Cardiac muscle cell (in vitro differentiated cells and primary cell): ENCODE measurements at regions not wholly inside any gene's neighbourhood (a gene's known extent, or its start where the extent isn't known, plus 50 kb on each side); places are given as distances from the start of the nearest gene placed in this dataset.
"Not testable (repeated sequence)": the region's sequence is repeated elsewhere in the genome, so short reads cannot be mapped to it uniquely, and the experiment has no call there.

ENCODE experiments used
- DNase-seq, 2 donors: peaks; one replicate each; pipeline versions ENCODE4 v3.0.0 to v3.0.0-alpha.2; 2010 to 2017; ENCODE audit warnings: low read depth in 1 of 2, low spot score in 1 of 2
- H3K27ac ChIP-seq: fragments of 200-600 bp; sonication (generic); 2 replicates; pipeline ENCODE4 v1.5.1; 2016
- H3K27me3 ChIP-seq: fragments of 200-600 bp; sonication (generic); 2 replicates; pipeline ENCODE4 v1.6.0; 2016; ENCODE audit warnings: control low read depth
- H3K36me3 ChIP-seq: fragments of 200-600 bp; sonication (generic); 2 replicates; pipeline ENCODE4 v1.5.1; 2016; ENCODE audit warnings: control low read depth
- H3K4me1 ChIP-seq: fragments of 200-600 bp; sonication (generic); 2 replicates; pipeline ENCODE4 v1.8.1; 2017; ENCODE audit warnings: low read depth, mild to moderate bottlenecking, mixed run types
- H3K4me3 ChIP-seq: fragments of 200-600 bp; sonication (generic); 2 replicates; pipeline ENCODE4 v1.5.1; 2016; ENCODE audit warnings: mild to moderate bottlenecking
- H3K9me3 ChIP-seq: fragments of 200-600 bp; sonication (generic); 2 replicates; pipeline ENCODE4 v1.5.1; 2017; ENCODE audit warnings: low read depth, mild to moderate bottlenecking, control low read depth
- CTCF ChIP-seq: IDR thresholded peaks from 2 replicates; pipeline ENCODE4 v1.5.1; 2012; ENCODE audit warnings: low read depth, mild to moderate bottlenecking, low read length

- Histone ChIP-seq H3K27me3 (no peaks in the 10 kb centered on the region), H3K9me3 (no peaks in the 10 kb centered on the region), H3K4me3 (no peak overlapping the region), H3K36me3 (no peaks in the 10 kb centered on the region), H3K27ac (no peak overlapping the region), H3K4me1 (no peaks in the 10 kb centered on the region)
- no peak for DNase-seq
- TF ChIP-seq CTCF, result no peak
Observed at GRCh38 chr12:112705037-112705632, 86.4 kb upstream of the RPH3A start.

- Histone ChIP-seq H3K27me3 (no peaks in the 10 kb centered on the region), H3K4me3 (no peak overlapping the region), H3K9me3 (no peaks in the 10 kb centered on the region), H3K27ac (no peak overlapping the region), H3K4me1 (no peaks in the 10 kb centered on the region), H3K36me3 (no peaks in the 10 kb centered on the region)
- no peak for DNase-seq
- no peak for TF ChIP-seq CTCF
Observed at GRCh38 chr12:112710414-112710813, 81.1 kb upstream of the RPH3A start.

DNA sequence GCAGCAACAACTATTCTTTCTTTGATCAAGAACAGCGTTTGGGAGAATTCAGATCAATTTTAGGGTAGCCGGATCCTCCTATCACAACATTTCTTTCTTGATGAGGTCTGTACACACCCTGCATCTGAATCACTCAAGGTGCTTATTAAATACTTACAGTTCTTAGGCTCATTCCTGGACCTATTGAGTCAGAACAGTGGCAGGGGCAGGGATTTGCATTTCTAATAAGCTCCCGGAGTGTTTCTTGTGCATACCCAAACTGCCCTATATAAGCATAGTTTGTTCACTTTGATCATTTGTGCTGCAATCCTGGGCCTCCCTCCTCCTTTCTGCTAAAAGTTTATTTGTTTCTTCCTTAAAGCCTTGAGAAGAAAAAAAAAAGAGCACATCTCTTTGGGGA lies 80.5 kb upstream of the RPH3A start:
- TF ChIP-seq CTCF, result no peak

GRCh38 chr12:112711507-112711906 lies 80.0 kb upstream of the RPH3A start:
- H3K27ac ChIP-seq, result no peak overlapping the region
- H3K27me3 ChIP-seq, result no peaks in the 10 kb centered on the region
- no peak for DNase-seq
- H3K9me3 ChIP-seq, result no peaks in the 10 kb centered on the region
- no peaks in the 10 kb centered on the region for H3K4me1 ChIP-seq
- no peaks in the 10 kb centered on the region for H3K36me3 ChIP-seq
- no peak for TF ChIP-seq CTCF
- H3K4me3 ChIP-seq, result no peak overlapping the region

More for the DNA sequence above, 80.5 kb upstream of the RPH3A start:
- Histone ChIP-seq H3K9me3 (no peaks in the 10 kb centered on the region), H3K4me3 (no peak overlapping the region), H3K4me1 (no peaks in the 10 kb centered on the region), H3K27me3 (no peaks in the 10 kb centered on the region), H3K27ac (no peak overlapping the region), H3K36me3 (no peaks in the 10 kb centered on the region)
- no peak for DNase-seq

DNA sequence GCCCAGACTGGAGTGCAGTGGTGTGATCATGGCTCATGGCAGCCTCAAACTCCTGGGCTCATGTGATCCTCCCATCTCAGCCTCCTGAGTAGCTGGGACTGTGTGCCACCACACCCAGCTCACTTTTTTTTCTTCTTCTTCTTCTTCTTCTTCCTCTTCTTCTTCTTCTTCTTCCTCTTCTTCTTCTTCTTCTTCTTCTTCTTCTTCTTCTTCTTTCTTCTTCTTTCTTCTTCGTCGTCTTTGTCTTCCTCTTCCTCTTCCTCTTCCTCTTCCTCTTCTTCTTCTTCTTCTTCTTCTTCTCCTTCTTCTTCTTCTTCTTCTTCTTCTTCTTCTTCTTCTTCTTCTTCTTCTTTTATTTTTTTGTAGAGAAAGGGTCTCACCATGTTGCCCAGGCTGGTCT lies 78.8 kb upstream of the RPH3A start:
- H3K4me3 ChIP-seq, H3K9me3 ChIP-seq, DNase-seq, H3K27ac ChIP-seq, H3K4me1 ChIP-seq, H3K36me3 ChIP-seq, H3K27me3 ChIP-seq: not testable (repeated sequence)

DNA sequence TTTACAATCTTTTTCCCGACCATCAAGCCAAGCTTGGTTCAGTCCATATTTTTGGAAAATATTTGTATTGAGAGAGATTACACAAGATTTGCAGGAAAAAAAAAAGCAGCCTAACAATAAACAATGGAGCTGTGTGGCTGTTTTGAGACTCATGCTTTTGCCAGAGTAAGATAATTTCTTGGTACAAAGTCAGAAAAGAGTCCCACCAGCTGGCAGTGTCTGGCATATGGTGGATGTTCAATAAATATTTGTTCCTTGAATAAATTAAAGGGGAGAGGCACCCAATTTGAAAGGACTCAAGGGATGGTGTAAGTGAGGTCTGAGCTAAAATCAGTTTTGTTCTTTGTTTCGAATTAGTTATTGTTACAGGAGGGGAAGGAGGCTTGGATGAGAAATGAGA lies 78.1 kb upstream of the RPH3A start:
- no peaks in the 10 kb centered on the region for H3K4me1 ChIP-seq
- no peaks in the 10 kb centered on the region for H3K9me3 ChIP-seq
- no peak overlapping the region for H3K4me3 ChIP-seq
- no peak overlapping the region for H3K27ac ChIP-seq
- no peak for DNase-seq
- TF ChIP-seq CTCF, result no peak
- no peaks in the 10 kb centered on the region for H3K27me3 ChIP-seq
- H3K36me3 ChIP-seq, result no peaks in the 10 kb centered on the region
